ENCODE measurements at regions not wholly inside any gene's neighbourhood (a gene's known extent, or its start where the extent isn't known, plus 50 kb on each side); places are given as distances from the start of the nearest gene placed in this dataset.
"Not testable (repeated sequence)": the region's sequence is repeated elsewhere in the genome, so short reads cannot be mapped to it uniquely, and the experiment has no call there.

- in situ Hi-C loops (cut with HindIII; ENCODE audit: low sequenced_read_pairs), result no loop called here
Measured at GRCh38 chr17:34741967-34742366, 162.6 kb downstream of the TMEM132E start.

- in situ Hi-C loops (cut with HindIII; ENCODE audit: low sequenced_read_pairs), result no loop called here
Measured at GRCh38 chr17:34740565-34741520, 161.5 kb downstream of the TMEM132E start.

GRCh38 chr17:34739386-34739785 is 160.0 kb downstream of the TMEM132E start:
- in situ Hi-C loops (cut with HindIII; ENCODE audit: low sequenced_read_pairs), result no loop called here

DNA sequence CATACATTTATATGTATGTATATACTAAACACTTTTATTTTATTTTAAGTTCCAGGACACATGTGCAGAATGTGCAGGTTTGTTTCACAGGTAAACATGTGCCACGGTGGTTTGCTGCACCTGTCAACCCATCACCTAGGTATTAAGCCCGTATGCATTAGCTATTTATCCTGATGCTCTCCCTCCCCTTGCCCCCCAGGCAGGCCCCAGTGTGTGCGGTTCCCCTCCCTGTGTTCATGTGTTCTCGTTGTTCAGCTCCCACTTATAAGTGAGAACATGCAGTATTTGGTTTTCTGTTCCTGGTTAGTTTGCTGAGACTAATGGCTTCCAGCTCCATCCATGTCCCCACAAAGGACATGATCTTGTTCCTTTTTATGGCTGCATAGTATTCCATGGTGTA is 158.3 kb downstream of the TMEM132E start:
- in situ Hi-C loops (cut with HindIII; ENCODE audit: low sequenced_read_pairs), result not testable (repeated sequence)

GRCh38 chr17:34736611-34737010 is 157.2 kb downstream of the TMEM132E start:
- in situ Hi-C loops (cut with HindIII; ENCODE audit: low sequenced_read_pairs), result no loop called here

DNA sequence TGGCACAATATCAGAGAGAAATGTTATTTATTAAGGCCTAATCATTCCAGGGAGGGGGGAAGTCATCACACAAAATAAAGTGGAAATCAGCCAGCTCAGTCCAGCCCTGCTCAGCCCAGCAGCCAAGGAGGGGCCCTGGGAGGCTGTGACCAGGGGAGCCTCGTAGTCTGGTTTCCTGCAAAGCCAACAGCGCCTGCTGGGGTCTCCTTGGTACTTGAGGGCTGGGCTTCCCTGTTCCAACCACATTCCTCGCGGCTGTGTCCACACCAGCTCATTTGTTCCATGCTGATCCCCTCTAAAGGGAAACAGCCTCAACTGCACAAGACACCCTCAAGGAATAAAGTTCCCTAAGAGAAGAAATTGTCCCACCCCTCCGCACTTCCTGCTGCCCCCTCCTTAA is 154.0 kb downstream of the TMEM132E start:
- in situ Hi-C loops (cut with HindIII; ENCODE audit: low sequenced_read_pairs), result no loop called here

GRCh38 chr17:34730816-34731215 is 151.4 kb downstream of the TMEM132E start:
- in situ Hi-C loops (cut with HindIII; ENCODE audit: low sequenced_read_pairs), result no loop called here

DNA sequence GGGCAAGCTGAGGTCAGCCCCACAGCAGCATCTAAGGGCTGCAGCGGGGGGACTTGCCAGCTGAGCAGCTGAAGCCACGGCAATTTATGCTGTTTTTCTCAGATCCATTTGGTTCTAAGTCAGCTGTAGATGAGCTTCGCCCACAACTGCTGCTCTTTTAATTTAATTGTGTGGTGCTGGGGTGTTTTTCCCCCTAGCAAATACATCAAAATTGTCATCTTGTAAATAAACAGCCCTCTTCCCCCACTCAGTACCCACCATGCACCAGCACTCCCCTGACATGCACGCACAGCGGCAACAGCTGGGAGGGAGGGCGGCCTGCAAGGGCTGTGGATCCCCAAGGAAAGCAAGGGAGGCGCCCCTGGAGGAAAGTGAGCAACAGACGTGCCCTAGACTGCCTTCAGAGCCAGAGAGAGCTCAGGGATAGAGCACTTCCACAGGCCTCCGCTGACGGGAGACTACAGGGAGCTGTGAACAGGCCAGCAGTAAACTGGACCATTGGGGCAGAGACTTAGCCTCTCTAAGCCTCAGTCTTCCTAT is 149.5 kb downstream of the TMEM132E start:
- in situ Hi-C loops (cut with HindIII; ENCODE audit: low sequenced_read_pairs), result no loop called here

DNA sequence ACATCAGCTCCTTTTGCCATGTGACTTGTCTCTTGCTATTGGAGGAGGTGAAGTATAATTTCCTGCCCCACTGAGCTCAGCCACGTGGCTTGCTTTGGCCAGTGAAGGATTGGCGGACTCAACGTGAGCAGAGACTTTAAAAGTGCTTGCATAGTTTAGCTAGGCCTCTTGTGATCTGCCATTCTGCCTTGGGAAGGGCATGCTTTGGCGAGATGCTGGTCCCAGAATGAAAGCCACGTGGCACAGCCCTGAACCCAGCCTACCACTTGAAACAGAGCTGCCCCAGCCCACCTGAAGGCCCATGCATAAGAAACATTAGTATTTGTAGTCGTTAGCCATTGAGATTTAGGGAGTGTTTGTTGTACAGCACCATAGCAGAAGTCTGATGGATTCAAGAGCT is 148.2 kb downstream of the TMEM132E start:
- in situ Hi-C loops (cut with HindIII; ENCODE audit: low sequenced_read_pairs), result no loop called here

DNA sequence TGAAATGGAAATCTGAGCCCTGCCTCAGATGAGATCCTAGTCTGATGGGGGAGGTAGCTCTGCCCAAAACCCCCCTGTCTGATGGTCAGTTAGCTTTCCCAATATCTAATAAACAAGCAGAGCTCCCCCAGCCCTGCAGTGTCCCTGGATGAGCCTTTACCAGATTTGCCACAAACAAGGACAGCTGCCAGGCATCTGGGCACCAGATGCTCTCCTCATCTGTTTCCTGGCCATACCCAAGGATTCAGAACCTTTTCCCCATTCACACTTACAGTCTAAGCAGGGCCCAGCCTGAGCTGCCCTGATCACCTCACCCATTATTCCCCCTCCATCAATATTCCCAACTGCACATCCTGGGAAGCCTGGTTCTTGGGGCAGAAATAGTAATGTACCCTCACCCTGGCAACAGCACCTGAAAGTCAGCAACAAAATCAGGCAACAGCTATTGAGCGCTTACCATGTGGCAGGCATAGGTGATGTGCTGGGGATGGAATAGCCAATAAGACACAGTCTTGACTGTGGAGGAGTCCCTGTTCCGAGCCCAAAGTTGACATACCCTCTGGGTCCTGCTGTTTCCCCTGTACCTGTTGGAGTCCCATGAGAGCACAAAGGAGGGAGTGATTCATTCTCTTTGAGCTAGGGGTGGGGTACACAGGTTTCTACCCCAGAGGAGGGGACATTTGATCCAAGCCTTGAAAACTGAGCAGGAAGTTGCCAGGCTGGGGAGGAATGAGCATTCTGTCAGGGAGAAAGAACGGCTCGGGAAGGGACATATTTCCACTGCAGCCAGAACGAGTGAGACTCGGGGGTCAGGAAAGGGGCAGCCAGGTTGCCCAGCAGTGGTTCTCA is 147.4 kb downstream of the TMEM132E start:
- in situ Hi-C loops (cut with HindIII; ENCODE audit: low sequenced_read_pairs), result no loop called here

DNA sequence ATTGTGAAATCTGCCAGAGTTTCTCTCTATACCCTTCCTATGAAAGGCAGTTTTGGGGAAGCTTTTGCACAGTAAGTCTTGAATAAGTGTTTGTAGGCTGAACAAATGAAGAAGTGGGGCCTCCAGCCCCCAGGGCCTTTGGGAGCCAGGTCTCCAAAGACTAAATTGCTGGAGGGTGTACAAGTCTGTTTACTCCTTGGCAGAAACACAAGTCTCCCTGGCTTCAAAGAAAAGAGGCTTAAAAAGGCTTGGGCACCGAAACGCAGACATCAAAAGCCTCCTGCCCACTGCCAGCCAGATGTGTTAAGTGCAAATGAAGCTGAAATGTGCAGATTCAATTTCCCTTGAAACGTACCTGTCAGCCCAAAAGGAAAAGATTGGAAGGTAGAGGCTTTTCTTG is 146.3 kb downstream of the TMEM132E start:
- in situ Hi-C loops (cut with HindIII; ENCODE audit: low sequenced_read_pairs), result no loop called here

- in situ Hi-C loops (cut with HindIII; ENCODE audit: low sequenced_read_pairs), result no loop called here
Measured at GRCh38 chr17:34725008-34725407, 145.6 kb downstream of the TMEM132E start.

DNA sequence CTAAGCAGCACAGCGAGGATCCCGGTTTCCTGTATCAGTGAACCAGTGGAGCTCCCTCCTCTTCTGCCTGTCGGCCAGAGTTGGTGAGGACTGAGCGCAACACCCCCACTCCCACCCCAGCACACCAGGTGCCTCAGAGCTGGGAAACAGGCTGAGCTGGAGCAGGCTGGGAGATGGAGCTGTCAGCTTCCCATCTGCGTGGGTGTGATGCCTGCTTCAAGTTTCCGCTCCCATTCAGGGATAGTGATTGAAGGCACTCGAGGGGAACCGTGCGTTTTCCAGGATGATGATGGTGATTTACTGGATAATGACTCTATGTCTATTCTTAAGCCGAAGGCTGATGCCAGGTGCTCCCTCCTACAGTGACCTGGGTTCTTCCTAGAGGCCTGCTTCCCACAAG is 144.5 kb downstream of the TMEM132E start:
- in situ Hi-C loops (cut with HindIII; ENCODE audit: low sequenced_read_pairs), result loop anchor here (5.0 kb wide), 1 partner anchor 63 kb away; no protein-coding TSS in a partner anchor

DNA sequence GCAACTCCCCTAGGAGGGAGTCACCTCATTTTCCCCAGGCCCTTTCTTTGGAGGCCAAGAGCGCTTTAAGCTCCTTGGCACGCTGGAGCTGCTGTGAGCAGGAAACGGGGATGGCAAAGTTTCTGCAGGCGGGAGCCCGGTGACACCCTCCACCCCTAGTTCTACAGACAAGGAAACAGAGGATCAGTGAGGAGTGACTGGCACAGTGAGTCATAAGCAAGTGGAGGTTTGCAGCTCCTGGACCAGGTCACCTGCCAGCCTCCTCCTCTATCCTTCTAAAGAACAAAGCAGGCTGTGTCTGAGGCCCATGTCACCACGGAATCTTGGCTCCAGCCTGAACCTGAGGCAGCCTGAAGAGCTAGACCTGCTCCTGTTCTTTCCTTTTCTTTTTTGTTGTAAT is 141.9 kb downstream of the TMEM132E start:
- in situ Hi-C loops (cut with HindIII; ENCODE audit: low sequenced_read_pairs), result loop anchor here (5.0 kb wide), 1 partner anchor 66 kb away; no protein-coding TSS in a partner anchor

DNA sequence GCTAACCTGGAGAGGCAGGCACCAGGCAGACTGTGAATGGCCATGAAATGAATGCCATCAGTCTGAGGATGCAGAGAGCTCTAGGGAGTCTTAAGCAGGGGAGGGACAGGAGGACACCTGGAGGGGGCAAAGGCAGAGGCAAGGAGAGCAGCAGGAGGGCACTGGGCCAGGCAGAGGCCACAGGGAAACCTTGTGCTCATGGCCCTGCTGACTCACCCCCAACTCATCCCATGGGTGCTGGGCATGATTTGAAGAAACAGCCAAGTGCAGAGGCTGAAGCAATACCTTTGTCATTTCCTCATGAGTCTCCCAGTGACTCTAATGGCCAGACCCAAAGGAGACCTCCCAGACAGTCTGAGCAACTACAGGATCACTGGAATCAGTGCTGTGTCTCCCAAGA is 141.4 kb downstream of the TMEM132E start:
- in situ Hi-C loops (cut with HindIII; ENCODE audit: low sequenced_read_pairs), result loop anchor here (5.0 kb wide), 1 partner anchor 67 kb away; no protein-coding TSS in a partner anchor

- in situ Hi-C loops (cut with HindIII; ENCODE audit: low sequenced_read_pairs), result no loop called here
Measured at GRCh38 chr17:34719569-34719968, 140.2 kb downstream of the TMEM132E start.

DNA sequence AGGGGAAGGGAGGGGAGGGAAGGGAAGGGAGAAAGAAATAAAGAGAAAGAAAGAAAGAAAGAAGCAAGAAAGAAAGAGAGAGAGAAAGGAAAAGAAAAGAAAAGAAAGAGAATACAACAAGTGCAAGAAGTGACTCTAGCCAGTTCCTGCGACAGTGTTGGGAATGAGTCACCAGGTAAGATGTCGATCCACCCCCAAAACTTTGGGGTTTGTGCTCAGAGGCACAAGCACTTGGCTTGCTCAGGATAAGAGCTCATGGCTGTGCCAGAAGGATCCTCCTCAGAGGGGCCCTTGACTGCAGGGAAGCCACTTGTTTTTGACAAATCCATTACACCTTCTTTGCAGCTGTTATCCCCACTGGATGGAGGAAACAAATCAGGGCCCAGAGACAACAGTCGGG is 137.7 kb downstream of the TMEM132E start:
- in situ Hi-C loops (cut with HindIII; ENCODE audit: low sequenced_read_pairs), result no loop called here

GRCh38 chr17:34716291-34716690 is 136.9 kb downstream of the TMEM132E start:
- in situ Hi-C loops (cut with HindIII; ENCODE audit: low sequenced_read_pairs), result no loop called here

DNA sequence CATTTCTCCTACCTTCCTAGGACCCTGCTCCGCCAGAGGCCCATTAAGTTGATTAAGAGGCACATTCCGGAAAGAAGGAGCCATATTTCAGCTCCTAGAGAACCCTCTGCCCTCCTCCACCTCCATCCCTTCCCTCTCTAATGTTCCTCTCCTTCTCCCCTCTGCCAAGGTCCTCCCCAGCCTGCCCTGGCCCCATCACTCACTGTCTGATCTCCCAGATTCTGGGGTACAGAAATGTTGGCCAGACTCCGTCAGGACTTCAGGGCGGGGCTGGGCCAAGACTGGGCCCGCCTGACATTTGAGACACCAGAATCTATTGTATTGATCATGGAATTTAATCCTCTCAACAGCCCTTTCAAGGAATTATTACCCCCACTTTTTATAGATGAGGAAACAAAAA is 136.1 kb downstream of the TMEM132E start:
- in situ Hi-C loops (cut with HindIII; ENCODE audit: low sequenced_read_pairs), result no loop called here

GRCh38 chr17:34714475-34715410 is 135.4 kb downstream of the TMEM132E start:
- in situ Hi-C loops (cut with HindIII; ENCODE audit: low sequenced_read_pairs), result no loop called here

All from DLD1 (cell line).